NCI-H345 treated with DMSO at 0.1 percent for 48 hours (cell line): ENCODE measurements at regions not wholly inside any gene's neighbourhood (a gene's known extent, or its start where the extent isn't known, plus 50 kb on each side); places are given as distances from the start of the nearest gene placed in this dataset.
A peak's percentile ranks its signal among the peaks of the same experiment; 100 is the strongest.

Source experiments
- DNase-seq: peaks from one replicate; lab custom pipeline; 2025; ENCODE audit not compliant: unreplicated experiment; lab: John Stamatoyannopoulos, UW

DNA sequence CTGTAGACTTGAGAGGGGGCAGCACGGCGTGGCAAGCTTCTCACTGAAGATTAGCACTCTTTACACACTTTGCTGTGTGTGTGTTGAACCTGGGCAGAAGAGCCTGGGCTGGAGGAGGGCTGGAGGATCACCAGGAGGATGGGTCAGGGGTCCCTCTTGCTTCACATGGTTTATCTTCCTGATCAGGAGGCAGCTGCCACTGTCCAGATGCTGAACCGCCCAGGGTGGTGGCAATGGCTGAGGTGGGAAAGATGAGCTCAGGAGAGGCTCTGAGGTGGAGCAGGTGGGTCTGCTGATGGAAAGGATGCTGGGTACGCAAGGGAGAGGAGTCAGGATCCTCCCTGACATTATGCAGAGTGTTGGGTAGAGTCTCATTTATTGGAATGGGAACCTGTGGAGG lies 191.5 kb downstream of the RAMP3 start:
- no peak for DNase-seq

DNA sequence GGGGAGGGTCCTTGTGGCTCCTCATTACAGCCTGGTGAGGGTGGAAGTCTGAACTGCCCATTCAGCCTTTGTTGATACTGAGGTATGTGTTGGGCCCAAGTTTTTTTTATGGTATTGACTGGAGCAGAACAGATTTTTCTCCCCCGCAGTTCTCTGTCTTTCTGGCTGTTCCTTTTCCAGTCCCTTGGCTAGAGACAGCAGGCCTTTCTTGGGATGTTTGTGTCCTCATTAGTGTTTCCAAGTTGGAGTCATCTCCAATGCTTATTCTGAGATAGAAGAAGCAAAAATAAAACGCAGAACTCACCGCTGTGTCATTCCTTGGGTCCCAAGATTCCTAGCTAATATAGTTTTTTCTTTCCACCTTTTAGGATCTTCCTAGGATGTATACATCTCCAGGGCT lies 193.3 kb downstream of the RAMP3 start:
- DNase-seq: no peak

DNA sequence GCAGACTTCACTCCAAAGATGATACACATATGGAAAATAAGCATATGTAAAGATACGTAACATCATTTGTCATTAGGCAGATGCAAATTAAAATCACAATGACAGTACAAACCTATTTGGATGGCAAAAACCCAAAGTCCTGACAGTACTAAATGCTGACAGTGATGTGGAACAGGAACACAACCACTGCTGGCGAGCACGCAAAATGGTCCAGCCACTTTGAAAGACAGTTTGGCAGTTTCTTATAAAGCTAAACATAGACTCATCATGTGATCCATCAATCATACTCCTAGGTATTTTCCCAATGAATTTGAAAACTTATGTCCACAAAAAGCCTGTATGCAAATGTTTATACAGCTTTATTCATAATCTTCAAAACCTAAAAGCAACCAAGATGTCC lies 200.7 kb downstream of the RAMP3 start:
- no peak for DNase-seq

GRCh38 chr7:45359250-45359649 lies 201.7 kb downstream of the RAMP3 start:
- no peak for DNase-seq

DNA sequence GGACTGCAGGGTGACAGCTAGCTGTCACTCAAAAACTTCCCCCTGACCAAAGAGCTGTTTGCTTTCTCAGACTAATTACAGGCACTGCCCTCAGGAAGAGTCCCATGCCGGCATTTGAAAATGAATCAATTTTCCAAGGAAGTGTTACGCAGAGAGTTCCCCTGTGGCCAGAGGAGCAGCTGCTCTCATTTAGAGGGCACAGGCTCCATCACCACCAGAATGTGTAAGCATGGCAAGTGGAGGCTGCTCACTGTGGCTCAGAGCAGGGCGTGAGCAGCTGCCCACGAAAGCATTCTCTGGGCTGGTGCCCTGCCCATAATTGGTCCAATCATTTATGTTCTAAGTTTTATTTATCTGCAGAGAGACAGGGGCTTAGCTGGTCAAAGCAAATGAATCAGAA lies 202.2 kb downstream of the RAMP3 start:
- no peak for DNase-seq

- DNase-seq: no peak
Observed at GRCh38 chr7:45363669-45364068, 206.1 kb downstream of the RAMP3 start.

DNA sequence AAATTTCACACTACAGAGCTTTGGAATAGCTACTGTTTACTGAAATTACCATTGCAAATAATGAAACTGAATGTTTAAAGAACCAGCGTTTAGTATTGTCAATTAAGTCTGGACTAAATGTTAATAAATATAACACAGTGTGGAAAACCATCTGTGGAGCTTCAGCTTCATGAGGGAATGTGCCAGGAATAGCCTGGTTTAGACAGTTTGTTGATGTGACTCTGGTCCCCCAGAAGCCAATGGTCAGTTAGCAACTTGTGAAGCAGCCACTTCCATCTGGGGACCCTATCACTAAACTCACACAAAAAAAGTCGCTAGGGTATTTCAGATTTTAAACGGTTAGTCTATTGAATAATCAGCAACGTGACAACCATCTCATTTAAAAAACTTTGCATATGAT lies 207.8 kb downstream of the RAMP3 start:
- no peak for DNase-seq

DNA sequence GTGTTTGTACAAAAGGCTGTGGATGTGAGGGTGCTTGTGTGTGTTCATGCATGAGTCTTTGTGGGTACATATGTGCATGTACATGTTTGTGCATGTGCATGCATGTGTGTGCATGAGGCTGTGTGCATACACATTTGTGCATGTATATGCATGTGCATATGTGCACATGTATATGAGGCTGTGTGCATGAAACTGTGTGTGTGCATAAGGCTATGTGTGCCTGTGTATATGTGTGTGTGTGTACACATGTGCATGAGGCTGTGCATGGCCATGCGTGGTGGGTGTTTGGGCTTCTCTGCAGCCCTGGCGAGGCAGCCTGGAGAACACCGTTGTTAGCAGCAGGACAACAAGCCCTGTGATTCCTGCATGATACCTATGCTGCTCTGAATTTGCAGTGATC lies 207.7 kb upstream of the ADCY1 start:
- DNase-seq: no peak

DNA sequence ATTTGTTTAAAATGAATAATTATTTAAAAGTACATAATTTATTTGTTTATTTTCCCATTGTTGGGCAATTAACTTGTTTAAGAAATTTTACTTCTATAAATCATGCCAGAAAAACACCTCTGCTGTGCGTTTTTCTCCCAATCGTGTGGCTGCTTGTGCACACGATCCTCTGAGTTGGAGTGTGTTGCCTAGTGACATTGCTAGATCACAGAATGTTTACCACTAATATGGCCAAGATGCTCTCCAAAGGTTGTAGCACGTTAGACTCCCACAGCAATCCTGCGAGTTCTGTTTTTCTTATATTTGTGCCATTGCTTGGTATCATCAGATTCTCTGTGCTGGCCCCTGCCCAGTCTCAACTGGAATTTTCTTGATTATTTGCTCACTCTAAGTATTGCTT lies 207.1 kb upstream of the ADCY1 start:
- no peak for DNase-seq

- DNase-seq: no peak
Observed at GRCh38 chr7:45368129-45368807, 205.9 kb upstream of the ADCY1 start.

- DNase-seq: no peak
Observed at GRCh38 chr7:45384499-45384898, 189.7 kb upstream of the ADCY1 start.

DNA sequence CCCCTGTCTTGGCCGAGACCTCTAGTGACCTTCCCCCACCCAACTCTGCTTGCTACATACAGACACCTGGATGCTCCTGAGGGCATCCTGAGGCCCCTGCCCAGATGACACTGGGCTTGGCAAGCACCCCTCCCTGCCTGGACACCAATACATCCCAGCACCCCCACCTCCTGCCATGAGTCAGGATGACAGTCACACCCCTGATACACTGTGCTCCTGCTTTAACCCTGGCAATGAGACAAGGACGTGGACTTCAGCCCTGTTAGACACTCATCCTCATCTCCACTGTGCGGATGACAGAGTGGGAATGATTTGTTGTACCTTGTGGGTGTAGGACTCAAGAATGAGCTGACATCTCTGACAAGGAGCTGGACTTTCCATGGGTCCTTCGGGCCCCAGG lies 186.3 kb upstream of the ADCY1 start:
- DNase-seq: no peak

DNA sequence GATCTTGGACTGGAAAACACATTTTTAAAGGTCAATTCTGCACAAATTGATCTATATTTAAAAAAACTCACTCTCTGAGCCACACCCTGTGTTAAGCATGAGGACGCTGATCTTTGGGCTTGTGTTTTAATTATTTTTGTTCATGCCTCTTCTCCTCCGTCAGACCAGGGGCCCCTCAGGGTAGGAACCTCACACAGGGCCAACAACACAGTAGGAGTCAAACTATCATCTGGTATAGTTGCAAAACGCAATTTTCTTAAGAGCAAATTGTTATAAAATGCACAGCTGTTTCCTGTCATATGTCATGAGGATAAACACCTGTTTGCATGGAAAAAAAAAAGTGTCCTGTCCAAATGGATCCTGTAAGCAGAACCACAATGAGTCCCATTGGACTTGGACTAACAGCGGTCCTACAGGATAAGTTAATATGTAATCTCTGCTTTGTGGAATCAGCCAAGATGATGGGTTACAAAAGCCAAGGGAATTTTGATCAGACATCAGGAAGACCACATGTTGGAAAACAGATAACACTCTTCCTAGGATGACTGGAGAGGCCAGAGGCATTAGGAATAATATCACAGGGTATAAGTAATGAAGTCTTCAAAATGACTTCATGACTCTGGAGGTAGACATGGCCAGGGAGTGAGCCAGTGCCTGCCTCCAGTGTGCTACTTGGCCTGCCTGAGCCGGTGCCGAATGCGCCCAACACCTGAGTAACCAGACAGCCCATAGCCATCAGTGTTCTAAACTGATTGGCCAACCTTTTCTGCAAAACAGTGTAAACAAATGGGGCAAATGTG lies 184.9 kb upstream of the ADCY1 start:
- no peak for DNase-seq

DNA sequence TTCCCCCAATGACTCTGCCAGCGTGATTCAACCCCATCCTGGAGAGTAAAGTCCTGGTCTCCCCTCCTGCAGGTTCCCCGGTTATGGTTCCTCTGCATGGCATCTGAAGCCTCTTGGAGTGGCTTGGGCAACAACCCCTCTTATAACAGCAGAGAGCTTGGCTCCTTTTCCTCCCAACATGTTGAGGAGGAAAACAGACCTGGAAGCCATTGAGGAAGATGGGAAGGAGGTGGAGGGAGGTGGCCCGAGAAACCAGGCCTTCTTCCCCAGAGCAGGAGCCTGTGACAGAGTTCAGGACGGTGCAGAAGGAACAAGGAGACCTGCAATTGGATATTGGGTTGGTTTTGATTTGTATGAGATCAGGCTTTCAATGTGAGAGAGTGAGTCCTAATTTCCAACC lies 184.0 kb upstream of the ADCY1 start:
- DNase-seq: no peak

- DNase-seq: no peak
Observed at GRCh38 chr7:45390731-45391130, 183.4 kb upstream of the ADCY1 start.

DNA sequence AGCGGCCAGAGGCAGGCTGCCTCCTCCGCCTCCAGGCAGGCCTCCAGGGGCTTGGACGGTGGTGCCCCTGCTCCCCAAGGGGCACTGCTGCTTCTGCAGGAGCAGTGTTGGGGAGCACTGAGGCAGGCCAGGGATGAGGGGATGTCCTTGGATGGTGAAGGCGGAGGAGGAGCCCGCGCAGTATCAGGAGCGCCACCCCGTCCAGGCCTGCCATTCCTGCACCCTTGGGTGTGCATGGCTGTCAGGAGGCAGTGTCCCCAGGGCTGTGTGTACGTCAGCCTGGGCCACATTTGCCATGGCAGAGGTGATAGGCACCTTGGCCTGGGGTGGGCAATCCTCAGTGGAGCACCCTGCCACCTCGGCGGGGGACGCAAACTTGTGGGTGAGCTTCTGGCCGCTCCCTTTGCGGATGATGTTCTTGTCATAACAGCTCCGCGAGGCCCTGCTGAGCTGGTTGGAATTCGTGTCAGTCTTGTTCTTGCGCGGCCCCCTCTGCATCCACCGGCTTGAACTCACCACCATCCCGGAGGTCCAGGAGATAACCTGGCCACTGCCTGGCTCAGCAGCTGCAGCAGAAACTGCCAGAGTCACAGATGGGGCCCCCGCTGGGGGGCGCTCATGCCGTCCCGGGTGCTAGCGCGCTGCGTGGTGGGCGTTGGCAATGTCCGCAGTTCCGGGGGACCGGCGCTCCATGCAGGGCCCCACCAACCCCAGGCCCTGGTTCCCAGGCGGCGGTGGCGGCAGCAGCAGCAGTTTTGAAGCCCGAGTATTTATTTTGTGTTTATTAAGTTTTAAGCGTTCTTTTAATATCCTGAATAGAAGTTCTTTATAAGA lies 182.3 kb upstream of the ADCY1 start:
- DNase-seq: no peak

- no peak for DNase-seq
Observed at GRCh38 chr7:45394117-45394708, 180.0 kb upstream of the ADCY1 start.

- no peak for DNase-seq
Observed at GRCh38 chr7:45399069-45399468, 175.1 kb upstream of the ADCY1 start.

DNA sequence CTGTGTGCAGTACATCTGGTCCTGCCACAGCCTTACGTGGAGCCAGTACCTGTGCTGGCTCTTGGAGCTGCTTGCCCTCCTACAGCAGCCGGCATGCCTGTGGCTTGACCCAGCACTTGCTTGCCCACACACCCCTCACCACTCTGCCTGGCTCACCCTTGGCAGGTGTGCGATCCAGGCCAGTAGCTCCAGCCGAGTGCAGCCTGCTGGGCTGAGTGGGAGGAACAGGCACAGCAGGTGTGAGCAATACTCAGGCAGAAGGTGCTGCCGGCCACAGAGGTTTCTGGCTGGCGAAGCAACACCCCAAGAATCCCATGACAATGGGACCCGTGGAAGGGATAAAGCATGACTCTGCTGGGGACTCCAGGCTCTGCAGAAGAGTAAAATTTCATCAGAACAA lies 173.5 kb upstream of the ADCY1 start:
- peak; percentile 29 for DNase-seq

- no peak for DNase-seq
Observed at GRCh38 chr7:45401155-45401554, 173.0 kb upstream of the ADCY1 start.

GRCh38 chr7:45401851-45402250 lies 172.3 kb upstream of the ADCY1 start:
- DNase-seq: no peak
